ENCODE measurements at regions not wholly inside any gene's neighbourhood (a gene's known extent, or its start where the extent isn't known, plus 50 kb on each side); places are given as distances from the start of the nearest gene placed in this dataset.
"Not testable (repeated sequence)": the region's sequence is repeated elsewhere in the genome, so short reads cannot be mapped to it uniquely, and the experiment has no call there.

GRCh38 chr7:84879570-84880325 is 307.1 kb downstream of the SEMA3D start:
- DNase-seq: no peak

- no peak for DNase-seq
Measured at GRCh38 chr7:84877943-84878570, 308.8 kb downstream of the SEMA3D start.

DNA sequence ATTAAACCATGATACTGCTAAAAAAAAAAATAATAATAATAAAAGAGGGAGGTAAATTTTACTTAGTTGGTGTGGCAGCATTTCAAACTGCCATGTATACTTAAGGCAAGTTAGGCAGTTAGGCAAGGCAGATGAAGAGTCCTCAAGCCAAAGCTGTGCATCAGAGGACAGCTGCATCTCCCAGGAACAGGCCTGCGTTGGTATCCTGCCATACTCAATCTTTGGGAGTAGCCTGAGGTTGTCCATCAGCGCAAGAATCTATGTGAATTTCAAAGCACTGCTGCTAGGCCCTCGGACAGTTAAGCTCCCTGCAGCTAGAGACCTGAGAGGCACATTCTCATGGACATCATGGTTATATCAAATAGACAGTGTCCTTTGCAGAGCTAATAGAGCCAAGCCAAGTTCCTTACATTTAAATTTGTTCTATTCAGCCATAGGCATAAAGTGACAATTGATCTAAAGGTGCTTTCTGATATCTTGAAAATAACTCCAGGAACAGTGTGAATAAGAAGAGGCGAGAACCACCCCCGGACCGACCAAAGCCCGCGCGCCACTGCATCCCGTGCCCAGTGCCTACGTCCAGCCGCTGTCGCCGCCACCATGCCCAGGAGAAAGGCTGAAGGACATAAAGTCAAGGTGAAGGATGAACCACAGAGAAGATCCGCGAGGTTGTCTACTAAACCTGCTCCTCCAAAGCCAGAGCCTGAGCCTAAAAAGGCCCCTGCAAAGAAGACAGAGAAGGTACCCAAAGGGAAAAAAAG is 310.6 kb downstream of the SEMA3D start:
- DNase-seq: no peak

DNA sequence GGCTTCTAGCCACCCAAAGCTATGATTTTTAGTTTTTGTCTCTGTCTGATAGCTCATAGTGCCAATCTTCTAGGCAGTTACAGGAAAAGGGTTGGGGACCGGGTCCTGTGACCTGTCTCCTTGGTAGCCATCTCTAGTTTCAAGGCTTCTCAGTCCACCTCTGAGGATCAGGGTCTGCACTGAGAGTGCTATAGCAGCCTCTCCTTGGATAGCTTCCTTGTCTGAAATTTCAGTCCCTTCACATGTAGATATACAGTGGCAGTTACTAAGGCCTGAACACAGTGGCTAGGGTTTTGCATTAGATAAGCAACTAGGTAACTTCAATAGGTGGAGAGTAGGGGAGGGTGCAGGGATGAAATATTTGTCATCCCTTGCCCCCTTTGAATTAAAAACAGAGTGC is 321.3 kb downstream of the SEMA3D start:
- no peak for DNase-seq

- no peak for DNase-seq
Measured at GRCh38 chr7:84857336-84857735, 329.5 kb downstream of the SEMA3D start.

DNA sequence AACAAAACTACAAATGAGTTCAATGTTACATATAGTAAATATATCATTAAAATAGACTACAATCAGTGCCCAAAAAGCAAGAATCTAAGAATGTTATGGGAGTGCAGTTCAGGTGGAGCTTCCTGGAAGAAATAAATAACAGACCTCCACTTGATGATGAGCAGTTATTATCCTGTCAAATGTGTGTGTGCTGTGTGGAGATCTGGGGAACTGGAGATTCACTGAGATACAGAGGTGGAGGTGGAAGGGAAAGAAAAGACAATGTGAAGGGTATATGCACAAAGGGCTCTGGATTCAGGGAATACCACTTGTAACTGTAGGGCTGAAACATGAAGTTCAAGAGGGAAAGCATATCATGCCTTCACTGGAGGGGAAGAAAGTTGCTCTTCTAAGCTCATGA is 331.1 kb downstream of the SEMA3D start:
- DNase-seq: no peak

DNA sequence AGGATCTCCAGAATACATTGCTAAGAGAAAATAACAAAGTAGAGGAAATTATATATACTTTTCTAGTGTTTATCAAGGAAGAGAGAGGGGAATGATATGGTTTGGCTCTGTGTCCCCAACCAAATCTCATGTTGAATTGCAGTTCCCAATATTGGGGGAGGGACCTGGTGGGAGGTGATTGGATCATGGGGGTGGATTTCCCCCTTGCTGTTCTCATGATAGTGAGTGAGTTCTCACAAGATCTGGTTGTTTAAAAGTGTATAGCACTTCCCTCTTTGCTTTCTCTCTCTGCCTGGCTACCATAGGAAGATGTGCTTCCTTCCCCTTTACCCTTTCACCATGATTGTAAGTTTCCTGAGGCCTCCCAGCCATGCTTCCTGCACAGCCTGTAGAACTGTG is 337.9 kb downstream of the SEMA3D start:
- not testable (repeated sequence) for DNase-seq

DNA sequence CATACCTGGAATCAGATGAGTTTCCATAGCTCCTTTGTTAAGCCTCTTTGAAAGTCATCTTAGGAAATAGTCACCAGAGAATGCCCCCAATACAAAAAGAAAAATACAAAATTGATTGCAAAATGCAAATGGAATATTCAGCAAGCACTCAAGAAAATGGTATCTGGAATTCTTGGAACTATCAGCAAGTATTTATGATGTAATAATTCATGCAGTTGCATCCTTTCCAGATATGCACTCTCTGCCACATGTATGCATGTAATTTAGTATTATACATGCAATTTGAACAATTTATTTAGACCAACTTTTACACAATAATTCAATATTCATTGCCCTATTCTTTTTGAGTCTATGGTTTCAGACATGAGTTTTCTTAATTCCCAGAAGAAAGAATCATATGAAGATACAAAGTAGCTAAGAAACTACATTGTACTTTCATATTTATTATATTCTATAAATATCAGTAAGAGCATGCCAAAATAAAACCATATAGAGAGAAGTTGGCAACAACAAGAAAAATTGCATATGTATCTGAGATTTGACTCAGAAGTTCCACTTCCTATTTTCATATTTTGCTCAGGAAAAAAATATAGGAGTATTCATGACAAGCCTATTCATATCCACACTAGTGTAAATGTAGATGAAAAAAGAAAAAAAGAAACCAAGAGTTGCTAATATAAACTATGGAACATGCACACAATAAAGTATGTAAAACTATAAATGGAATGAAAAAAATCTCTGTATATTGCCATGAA is 338.5 kb downstream of the SEMA3D start:
- DNase-seq: no peak

GRCh38 chr7:84847790-84848189 is 339.1 kb downstream of the SEMA3D start:
- no peak for DNase-seq

DNA sequence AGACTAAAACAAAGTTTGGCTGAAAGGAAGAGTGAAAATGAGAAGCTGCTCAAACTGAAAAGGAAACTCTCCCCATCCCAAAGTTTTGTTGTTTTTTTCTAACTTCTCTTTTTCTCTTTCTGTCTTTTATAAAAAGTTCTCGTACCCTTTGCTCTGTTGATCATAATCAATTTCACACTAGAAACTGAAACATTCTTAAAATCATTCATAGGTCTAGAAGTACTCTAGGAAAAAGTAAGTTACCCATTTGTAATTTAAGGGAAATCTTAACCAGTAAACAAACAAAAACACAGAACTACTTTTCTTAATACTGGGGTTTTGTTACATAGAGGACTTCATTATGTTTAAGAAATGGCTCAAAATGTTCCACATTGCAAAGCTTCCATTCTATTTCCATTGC is 339.8 kb downstream of the SEMA3D start:
- no peak for DNase-seq

DNA sequence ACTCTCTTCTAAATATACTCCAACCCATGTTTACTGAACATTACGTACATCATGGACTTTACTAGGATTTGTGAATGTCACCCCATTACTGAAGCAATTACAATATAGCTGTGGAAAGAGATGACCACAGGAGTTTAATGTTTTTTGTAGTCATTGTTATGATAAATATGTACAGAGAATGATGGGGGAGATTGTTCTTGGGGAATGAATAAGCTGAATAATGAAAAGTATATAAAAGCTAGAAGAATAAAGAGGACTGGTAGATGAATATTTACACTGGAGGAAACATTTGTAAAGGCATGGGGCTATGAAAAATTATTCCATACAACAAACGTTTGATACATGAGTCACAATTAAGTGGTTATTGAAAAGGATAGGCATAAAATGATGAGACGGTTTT is 340.9 kb downstream of the SEMA3D start:
- DNase-seq: no peak

- no peak for DNase-seq
Measured at GRCh38 chr7:84844771-84845170, 342.1 kb downstream of the SEMA3D start.

GRCh38 chr7:84841809-84842208 is 345.0 kb downstream of the SEMA3D start:
- no peak for DNase-seq

- no peak for DNase-seq
Measured at GRCh38 chr7:84838857-84839256, 348.0 kb downstream of the SEMA3D start.

- no peak for DNase-seq
Measured at GRCh38 chr7:84837405-84837804, 349.5 kb downstream of the SEMA3D start.

GRCh38 chr7:84829719-84830118 is 357.1 kb downstream of the SEMA3D start:
- DNase-seq: no peak

- DNase-seq: no peak
Measured at GRCh38 chr7:84824057-84824651, 362.7 kb downstream of the SEMA3D start.

DNA sequence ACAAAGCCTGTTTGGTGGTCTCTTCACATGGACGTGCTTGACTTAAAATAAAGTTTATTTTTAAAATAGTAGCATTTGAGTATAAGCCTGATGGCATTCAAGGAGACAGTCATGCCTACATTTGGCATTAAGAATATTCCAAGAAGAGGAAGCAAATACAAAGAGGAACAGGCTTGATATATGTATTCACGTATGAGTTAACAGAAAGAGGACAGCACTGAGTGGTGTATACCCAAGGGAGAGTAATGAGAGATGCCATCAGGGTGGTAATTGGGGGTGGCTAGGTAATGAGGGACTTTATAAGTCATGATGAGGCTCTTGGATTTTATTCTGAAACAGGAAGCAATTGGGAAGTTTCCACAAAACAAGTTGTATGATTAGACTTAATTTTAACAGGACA is 363.3 kb downstream of the SEMA3D start:
- DNase-seq: no peak

GRCh38 chr7:84822941-84823510 is 363.8 kb downstream of the SEMA3D start:
- no peak for DNase-seq

- no peak for DNase-seq
Measured at GRCh38 chr7:84821671-84822534, 365.0 kb downstream of the SEMA3D start.

- DNase-seq: no peak
Measured at GRCh38 chr7:84820481-84820880, 366.4 kb downstream of the SEMA3D start.

Data from NCI-H2171 (cell line).